Liver (tissue), 8 donors: ENCODE measurements at regions not wholly inside any gene's neighbourhood (a gene's known extent, or its start where the extent isn't known, plus 50 kb on each side); places are given as distances from the start of the nearest gene placed in this dataset.

ENCODE experiments used
- DNase-seq: peaks from one replicate; pipeline ENCODE4 v3.0.0-alpha.2; 2017; ENCODE audit warnings: low spot score
- H3K27ac ChIP-seq, 2 donors: one replicate each; pipeline ENCODE4 v1.7.0; 2013; ENCODE audit warnings: inconsistent platforms in 2 of 2, low read length in 2 of 2, control low read depth in 1 of 2, low read depth in 1 of 2, mild to moderate bottlenecking in 1 of 2
- H3K27me3 ChIP-seq, 4 donors: one replicate each; pipeline versions ENCODE4 v1.6.1 to v1.7.0; 2013; ENCODE audit warnings: low read length in 3 of 4, inconsistent platforms in 1 of 4, mild to moderate bottlenecking in 1 of 4, moderate library complexity in 1 of 4; ENCODE audit not compliant: control insufficient read depth in 4 of 4, insufficient read depth in 4 of 4
- H3K36me3 ChIP-seq, 4 donors: one replicate each; pipeline versions ENCODE4 v1.6.1 to v1.7.0; 2013; ENCODE audit warnings: low read length in 3 of 4, mild to moderate bottlenecking in 3 of 4, low read depth in 1 of 4, moderate library complexity in 1 of 4; ENCODE audit not compliant: control insufficient read depth in 4 of 4, insufficient read depth in 3 of 4
- H3K4me1 ChIP-seq, 4 donors: one replicate each; pipeline versions ENCODE4 v1.6.1 to v1.7.0; 2013; ENCODE audit warnings: low read length in 3 of 4, mild to moderate bottlenecking in 3 of 4, moderate library complexity in 1 of 4; ENCODE audit not compliant: control insufficient read depth in 4 of 4, insufficient read depth in 4 of 4
- H3K4me3 ChIP-seq, 3 donors: one replicate each; pipeline versions ENCODE4 v1.6.1 to v1.7.0; 2013; ENCODE audit warnings: low read length in 3 of 3, control low read depth in 1 of 3, low read depth in 1 of 3, mild to moderate bottlenecking in 1 of 3
- H3K9ac ChIP-seq, 2 donors: one replicate each; pipeline ENCODE4 v1.7.0; 2013; ENCODE audit warnings: low read length in 2 of 2, mild to moderate bottlenecking in 2 of 2, moderate library complexity in 2 of 2, control low read depth in 1 of 2, low read depth in 1 of 2
- H3K9me3 ChIP-seq, 4 donors: one replicate each; pipeline versions ENCODE4 v1.6.1 to v1.7.0; 2013; ENCODE audit warnings: low read length in 3 of 4; ENCODE audit not compliant: control insufficient read depth in 4 of 4
- ATF3 ChIP-seq: IDR thresholded peaks from 2 replicates; pipeline ENCODE4 v1.6.1; 2016; ENCODE audit warnings: antibody characterized with exemption
- EGR1 ChIP-seq, 2 donors: IDR thresholded peaks; 2 replicates each; pipeline ENCODE4 v1.6.1; 2016 to 2018; ENCODE audit warnings: antibody characterized with exemption in 2 of 2, low read depth in 2 of 2
- FOXA1 ChIP-seq: IDR thresholded peaks from 2 replicates; pipeline ENCODE4 v1.6.1; 2016; ENCODE audit warnings: antibody characterized with exemption
- FOXA2 ChIP-seq: IDR thresholded peaks from 2 replicates; pipeline ENCODE4 v1.6.1; 2016; ENCODE audit warnings: antibody characterized with exemption
- GABPA ChIP-seq, 2 donors: IDR thresholded peaks in 1 of 2; conservative IDR thresholded peaks in 1 of 2; 2 replicates each; pipeline ENCODE4 v1.6.1; 2016; ENCODE audit warnings: antibody characterized with exemption in 2 of 2, mild to moderate bottlenecking in 1 of 2, moderate library complexity in 1 of 2
- HNF4A ChIP-seq, 2 donors: conservative IDR thresholded peaks; 2 replicates each; pipeline ENCODE4 v1.6.1; 2016; ENCODE audit warnings: antibody characterized with exemption in 2 of 2, mild to moderate bottlenecking in 2 of 2
- HNF4G ChIP-seq: IDR thresholded peaks from 2 replicates; pipeline ENCODE4 v1.6.1; 2016; ENCODE audit warnings: antibody characterized with exemption
- JUND ChIP-seq, 2 donors: IDR thresholded peaks; 2 replicates each; pipeline ENCODE4 v1.6.1; 2016; ENCODE audit warnings: antibody characterized with exemption in 2 of 2
- MAX ChIP-seq: IDR thresholded peaks from 2 replicates; pipeline ENCODE4 v1.6.1; 2016; ENCODE audit warnings: antibody characterized with exemption
- NR2F2 ChIP-seq: IDR thresholded peaks from 2 replicates; pipeline ENCODE4 v1.6.1; 2016; ENCODE audit warnings: antibody characterized with exemption
- RAD21 ChIP-seq, 2 donors: IDR thresholded peaks; 2 replicates each; pipeline ENCODE4 v1.6.1; 2016; ENCODE audit warnings: antibody characterized with exemption in 2 of 2, mild to moderate bottlenecking in 2 of 2
- RXRA ChIP-seq, 2 donors: IDR thresholded peaks; 2 replicates each; pipeline ENCODE4 v1.6.1; 2017 to 2018; ENCODE audit warnings: antibody characterized with exemption in 2 of 2, mild to moderate bottlenecking in 1 of 2
- SP1 ChIP-seq: IDR thresholded peaks from 2 replicates; pipeline ENCODE4 v1.6.1; 2018; ENCODE audit warnings: antibody characterized with exemption, mild to moderate bottlenecking
- TAF1 ChIP-seq: conservative IDR thresholded peaks from 2 replicates; pipeline ENCODE4 v1.6.1; 2016; ENCODE audit warnings: antibody characterized with exemption, mild to moderate bottlenecking
- YY1 ChIP-seq: IDR thresholded peaks from 2 replicates; pipeline ENCODE4 v1.6.1; 2016; ENCODE audit warnings: antibody characterized with exemption, mild to moderate bottlenecking
- WGBS: extraction: QIAGEN DNeasy Blood & Tissue Kit; methylation state at CpG from one replicate; pipeline ENCODE4 v1.1.7; 2013; 5-methylcytosine and 5-hydroxymethylcytosine counted together
- TF ChIP-seq, protein P1 (sequence below): fragments of 150-350 bp; IDR thresholded peaks from 2 replicates; pipeline ENCODE4 v1.5.1; 2017; ENCODE audit warnings: improper control_type of control experiment, low read depth, low read length; ENCODE audit not compliant: missing input control
- TF ChIP-seq, protein P2 (sequence below): IDR thresholded peaks from 2 replicates; pipeline ENCODE4 v1.6.1; 2016; ENCODE audit warnings: antibody characterized with exemption
- TF ChIP-seq, protein P3 (sequence below): IDR thresholded peaks from 2 replicates; pipeline ENCODE4 v1.6.1; 2016; ENCODE audit warnings: antibody characterized with exemption, mild to moderate bottlenecking
- donor health status: healthy.
- donor health status: healthy.
- donor health status: healthy.
- donor health status: healthy.
- donor health status: healthy.

DNA sequence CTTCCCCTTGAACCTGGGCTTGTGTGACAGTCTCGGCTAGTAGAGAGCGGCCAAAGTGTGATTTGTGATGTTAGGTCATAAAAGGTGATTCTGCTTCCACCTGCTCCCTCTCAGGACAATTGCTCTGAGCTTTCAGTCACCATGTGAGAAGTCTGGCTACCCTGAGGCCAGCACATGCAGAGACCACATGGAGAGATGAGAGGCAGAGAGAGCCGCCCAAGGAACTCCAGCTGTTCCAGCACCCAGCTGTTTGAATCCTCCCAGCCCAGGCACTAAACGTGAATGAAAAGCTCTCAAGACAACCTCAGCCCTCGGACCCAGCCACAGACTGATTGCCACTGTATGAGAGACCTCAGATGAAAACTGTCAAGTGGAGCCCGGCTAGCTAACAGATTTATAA is 143.4 kb upstream of the EEF1E1 start:
- H3K9ac ChIP-seq, result no peak overlapping the region
- TF ChIP-seq EGR1 (IDR thresholded peaks at IDR 0.05; ENCODE audit: low read depth in 2 of 2), result no peak
- no peak for TF ChIP-seq HNF4G
- no peak for TF ChIP-seq TAF1
- TF ChIP-seq FOXA2, result no peak
- no peak for TF ChIP-seq SP1
- no peak for TF ChIP-seq RXRA (IDR thresholded peaks at IDR 0.05)
- no peak for TF ChIP-seq RAD21 (IDR thresholded peaks at IDR 0.05)
- no peak for TF ChIP-seq MAX
- no peak for TF ChIP-seq HNF4A (conservative IDR thresholded peaks at IDR 0.05)
- H3K4me1 ChIP-seq, result peaks cover 0 to 1% (median 0%) of the 10 kb centered on the region in 4 donors
- DNase-seq, result no peak
- H3K9me3 ChIP-seq, result no peaks in the 10 kb centered on the region
- no peak overlapping the region for H3K27ac ChIP-seq
- WGBS, result 48% methylated on average over 6 of the region's 6 CpGs
- no peak overlapping the region for H3K4me3 ChIP-seq
- no peaks in the 10 kb centered on the region for H3K27me3 ChIP-seq
- H3K36me3 ChIP-seq, result no peaks in the 10 kb centered on the region

GRCh38 chr6:8243475-8243874 is 141.1 kb upstream of the EEF1E1 start:
- H3K36me3 ChIP-seq, result no peaks in the 10 kb centered on the region
- H3K9ac ChIP-seq, result no peak overlapping the region
- H3K9me3 ChIP-seq, result no peaks in the 10 kb centered on the region
- H3K27ac ChIP-seq, result no peak overlapping the region
- no peak for TF ChIP-seq SP1
- TF ChIP-seq, protein P1, sequence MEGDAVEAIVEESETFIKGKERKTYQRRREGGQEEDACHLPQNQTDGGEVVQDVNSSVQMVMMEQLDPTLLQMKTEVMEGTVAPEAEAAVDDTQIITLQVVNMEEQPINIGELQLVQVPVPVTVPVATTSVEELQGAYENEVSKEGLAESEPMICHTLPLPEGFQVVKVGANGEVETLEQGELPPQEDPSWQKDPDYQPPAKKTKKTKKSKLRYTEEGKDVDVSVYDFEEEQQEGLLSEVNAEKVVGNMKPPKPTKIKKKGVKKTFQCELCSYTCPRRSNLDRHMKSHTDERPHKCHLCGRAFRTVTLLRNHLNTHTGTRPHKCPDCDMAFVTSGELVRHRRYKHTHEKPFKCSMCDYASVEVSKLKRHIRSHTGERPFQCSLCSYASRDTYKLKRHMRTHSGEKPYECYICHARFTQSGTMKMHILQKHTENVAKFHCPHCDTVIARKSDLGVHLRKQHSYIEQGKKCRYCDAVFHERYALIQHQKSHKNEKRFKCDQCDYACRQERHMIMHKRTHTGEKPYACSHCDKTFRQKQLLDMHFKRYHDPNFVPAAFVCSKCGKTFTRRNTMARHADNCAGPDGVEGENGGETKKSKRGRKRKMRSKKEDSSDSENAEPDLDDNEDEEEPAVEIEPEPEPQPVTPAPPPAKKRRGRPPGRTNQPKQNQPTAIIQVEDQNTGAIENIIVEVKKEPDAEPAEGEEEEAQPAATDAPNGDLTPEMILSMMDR, result no peak
- TF ChIP-seq EGR1 (IDR thresholded peaks at IDR 0.05; ENCODE audit: low read depth in 2 of 2), result no peak
- no peak for TF ChIP-seq GABPA (IDR thresholded peaks at IDR 0.05 in 1 of 2, conservative IDR thresholded peaks at IDR 0.05 in 1 of 2)
- no peak for TF ChIP-seq HNF4G
- TF ChIP-seq FOXA1, result no peak
- TF ChIP-seq JUND (IDR thresholded peaks at IDR 0.05), result no peak
- TF ChIP-seq MAX, result no peak
- TF ChIP-seq, protein P2, sequence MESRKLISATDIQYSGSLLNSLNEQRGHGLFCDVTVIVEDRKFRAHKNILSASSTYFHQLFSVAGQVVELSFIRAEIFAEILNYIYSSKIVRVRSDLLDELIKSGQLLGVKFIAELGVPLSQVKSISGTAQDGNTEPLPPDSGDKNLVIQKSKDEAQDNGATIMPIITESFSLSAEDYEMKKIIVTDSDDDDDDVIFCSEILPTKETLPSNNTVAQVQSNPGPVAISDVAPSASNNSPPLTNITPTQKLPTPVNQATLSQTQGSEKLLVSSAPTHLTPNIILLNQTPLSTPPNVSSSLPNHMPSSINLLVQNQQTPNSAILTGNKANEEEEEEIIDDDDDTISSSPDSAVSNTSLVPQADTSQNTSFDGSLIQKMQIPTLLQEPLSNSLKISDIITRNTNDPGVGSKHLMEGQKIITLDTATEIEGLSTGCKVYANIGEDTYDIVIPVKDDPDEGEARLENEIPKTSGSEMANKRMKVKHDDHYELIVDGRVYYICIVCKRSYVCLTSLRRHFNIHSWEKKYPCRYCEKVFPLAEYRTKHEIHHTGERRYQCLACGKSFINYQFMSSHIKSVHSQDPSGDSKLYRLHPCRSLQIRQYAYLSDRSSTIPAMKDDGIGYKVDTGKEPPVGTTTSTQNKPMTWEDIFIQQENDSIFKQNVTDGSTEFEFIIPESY, result no peak
- no peak for TF ChIP-seq TAF1
- TF ChIP-seq RXRA (IDR thresholded peaks at IDR 0.05), result no peak
- no peak for TF ChIP-seq HNF4A (conservative IDR thresholded peaks at IDR 0.05)
- no peak for TF ChIP-seq NR2F2
- no peak for TF ChIP-seq ATF3
- no peak for TF ChIP-seq YY1
- TF ChIP-seq, protein P3, sequence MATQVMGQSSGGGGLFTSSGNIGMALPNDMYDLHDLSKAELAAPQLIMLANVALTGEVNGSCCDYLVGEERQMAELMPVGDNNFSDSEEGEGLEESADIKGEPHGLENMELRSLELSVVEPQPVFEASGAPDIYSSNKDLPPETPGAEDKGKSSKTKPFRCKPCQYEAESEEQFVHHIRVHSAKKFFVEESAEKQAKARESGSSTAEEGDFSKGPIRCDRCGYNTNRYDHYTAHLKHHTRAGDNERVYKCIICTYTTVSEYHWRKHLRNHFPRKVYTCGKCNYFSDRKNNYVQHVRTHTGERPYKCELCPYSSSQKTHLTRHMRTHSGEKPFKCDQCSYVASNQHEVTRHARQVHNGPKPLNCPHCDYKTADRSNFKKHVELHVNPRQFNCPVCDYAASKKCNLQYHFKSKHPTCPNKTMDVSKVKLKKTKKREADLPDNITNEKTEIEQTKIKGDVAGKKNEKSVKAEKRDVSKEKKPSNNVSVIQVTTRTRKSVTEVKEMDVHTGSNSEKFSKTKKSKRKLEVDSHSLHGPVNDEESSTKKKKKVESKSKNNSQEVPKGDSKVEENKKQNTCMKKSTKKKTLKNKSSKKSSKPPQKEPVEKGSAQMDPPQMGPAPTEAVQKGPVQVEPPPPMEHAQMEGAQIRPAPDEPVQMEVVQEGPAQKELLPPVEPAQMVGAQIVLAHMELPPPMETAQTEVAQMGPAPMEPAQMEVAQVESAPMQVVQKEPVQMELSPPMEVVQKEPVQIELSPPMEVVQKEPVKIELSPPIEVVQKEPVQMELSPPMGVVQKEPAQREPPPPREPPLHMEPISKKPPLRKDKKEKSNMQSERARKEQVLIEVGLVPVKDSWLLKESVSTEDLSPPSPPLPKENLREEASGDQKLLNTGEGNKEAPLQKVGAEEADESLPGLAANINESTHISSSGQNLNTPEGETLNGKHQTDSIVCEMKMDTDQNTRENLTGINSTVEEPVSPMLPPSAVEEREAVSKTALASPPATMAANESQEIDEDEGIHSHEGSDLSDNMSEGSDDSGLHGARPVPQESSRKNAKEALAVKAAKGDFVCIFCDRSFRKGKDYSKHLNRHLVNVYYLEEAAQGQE, result no peak
- no peaks in the 10 kb centered on the region for H3K4me1 ChIP-seq
- H3K4me3 ChIP-seq, result no peak overlapping the region
- 66% methylated on average over 3 of the region's 3 CpGs for WGBS
- no peaks in the 10 kb centered on the region for H3K27me3 ChIP-seq
- DNase-seq, result no peak
